GM18499 (cell line): ENCODE measurements at regions not wholly inside any gene's neighbourhood (a gene's known extent, or its start where the extent isn't known, plus 50 kb on each side); places are given as distances from the start of the nearest gene placed in this dataset.

Source experiments
- ATAC-seq: cut with Tn5 transposase; IDR thresholded peaks from one replicate; pipeline ENCODE4 v1.9.1; 2021; ENCODE audit warnings: moderate number of reproducible peaks; ENCODE audit not compliant: insufficient read depth, unreplicated experiment

DNA sequence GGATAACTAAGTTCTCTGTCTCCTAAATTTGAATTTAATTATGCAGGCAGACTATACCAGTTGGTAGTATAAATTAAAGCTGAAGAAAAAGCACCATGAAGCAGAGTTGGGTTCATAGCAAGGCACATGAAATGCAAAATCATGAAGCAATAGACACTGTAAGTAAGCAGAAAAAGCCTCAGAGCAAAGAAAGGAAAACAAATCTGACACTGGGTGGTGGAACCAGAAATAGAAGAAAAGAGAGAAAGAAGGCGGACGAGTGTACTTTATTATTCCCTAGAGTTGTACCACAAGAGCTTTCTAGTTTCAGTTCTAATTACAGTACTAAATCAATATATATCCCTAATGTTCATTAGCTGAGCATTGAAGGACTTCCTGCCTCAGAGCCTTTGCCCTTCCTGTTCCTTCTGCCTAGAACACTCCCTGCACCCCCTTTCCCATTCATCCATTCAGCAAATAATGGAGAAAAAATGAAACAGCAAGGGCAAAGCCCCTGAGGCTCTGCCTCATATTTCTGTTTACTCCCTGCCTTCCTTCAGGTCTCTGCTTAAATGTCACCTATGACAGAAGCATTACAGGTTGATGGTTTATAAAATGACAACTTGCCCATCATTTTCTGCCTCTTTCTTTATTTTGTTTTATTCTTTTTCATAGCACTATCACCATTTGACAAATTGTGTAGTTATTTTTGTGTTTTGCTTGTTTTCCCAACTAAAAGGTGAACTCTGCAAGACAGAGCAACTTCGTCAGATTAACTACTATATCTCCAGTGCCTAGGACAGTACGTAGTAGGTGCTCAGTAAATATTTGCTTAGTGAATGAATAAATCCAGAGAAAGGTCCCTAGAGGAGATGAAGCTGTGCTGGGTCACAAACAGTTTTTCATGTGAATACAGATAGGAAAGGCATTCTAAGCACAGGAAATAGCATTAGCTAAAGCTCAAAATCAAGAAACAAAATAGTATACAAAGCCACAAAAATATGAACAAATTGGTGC is 154.0 kb upstream of the RASGEF1B start:
- no peak for ATAC-seq

DNA sequence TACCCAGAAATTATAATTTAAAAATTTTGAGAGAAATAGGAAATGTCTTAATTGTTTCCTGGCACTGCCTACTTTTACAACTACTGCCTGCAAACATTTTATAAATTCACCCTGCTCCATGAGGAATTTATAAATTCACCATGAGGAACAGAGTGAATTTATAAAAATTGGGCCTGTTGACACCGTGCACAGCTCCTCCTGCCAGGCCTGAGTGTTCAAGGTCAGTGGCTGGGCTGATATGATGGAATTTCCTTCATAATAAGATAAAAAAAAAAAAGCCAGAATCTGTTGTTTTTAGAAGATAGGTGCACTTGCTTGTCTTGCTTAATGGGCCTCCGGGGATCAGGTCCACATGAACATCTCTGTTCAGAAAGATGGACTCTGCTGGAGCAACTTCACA is 151.7 kb upstream of the RASGEF1B start:
- no peak for ATAC-seq

DNA sequence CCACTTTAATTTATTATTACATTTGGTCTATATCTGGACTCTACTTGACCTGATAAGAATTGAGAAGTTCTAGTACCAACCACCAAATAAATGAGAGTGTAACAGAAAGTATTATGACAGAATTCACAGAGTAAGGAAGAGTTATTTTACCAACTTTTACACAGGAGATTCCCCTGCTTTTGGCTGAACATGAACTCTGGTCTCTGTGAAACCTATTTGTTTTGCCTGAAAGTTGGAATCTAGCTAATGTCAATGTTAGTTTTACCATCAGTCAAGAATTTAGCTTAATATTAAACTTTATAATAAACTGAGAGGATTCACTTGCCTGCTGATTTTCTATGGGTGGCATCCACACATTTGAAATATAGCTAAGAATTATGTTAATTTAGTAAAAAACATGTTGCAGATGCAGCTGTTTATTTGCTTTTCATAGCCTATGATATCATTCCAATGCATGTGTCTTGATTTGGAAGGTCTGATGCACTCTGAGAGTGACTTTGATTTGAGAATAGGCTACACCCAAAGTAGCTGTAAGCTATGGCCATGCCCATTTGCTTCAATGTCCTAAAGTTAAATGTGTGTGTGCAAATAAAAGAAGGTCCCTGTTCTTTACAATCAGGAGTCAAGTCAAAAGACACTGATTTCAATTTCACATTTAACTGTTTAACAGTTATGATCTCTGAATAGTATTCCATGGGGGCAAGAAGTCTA is 150.9 kb upstream of the RASGEF1B start:
- ATAC-seq, result no peak

DNA sequence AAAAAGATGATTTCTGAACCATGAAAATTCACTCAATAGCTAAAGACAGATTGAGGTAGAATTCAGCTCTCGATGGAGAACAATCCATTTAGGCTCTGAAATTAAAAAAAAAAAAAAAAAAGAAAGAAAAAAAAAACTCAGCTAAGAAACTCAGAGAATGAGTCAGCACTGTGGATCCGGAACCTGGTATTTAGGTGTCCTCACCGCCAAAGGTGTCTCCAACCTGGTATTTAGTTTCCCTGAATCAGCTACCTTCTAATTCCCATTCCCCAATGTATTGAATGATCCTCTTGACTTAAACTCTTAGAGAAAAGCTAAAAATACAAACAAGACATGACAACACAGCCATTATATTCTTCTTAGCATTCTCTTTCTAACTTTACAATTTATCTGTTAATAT is 150.3 kb upstream of the RASGEF1B start:
- ATAC-seq, result no peak

DNA sequence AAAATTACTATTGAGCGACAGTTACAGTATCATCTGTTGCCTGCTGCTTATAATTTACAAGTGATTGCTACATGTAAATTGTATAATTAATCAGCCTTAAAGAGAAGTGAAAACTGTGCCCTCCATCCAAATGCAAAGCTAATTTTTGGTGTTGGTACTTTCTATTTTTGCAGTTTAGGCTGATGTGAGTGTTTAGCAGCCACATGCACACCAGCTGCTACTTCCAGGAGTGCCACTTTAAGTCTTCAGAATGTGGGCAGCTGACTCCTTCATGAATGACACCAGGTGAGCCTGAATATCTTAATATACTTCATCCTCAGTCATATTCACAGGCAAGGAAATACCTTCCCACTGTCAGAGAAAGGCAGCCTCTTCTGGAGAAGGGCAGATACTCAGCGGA is 149.8 kb upstream of the RASGEF1B start:
- no peak for ATAC-seq

DNA sequence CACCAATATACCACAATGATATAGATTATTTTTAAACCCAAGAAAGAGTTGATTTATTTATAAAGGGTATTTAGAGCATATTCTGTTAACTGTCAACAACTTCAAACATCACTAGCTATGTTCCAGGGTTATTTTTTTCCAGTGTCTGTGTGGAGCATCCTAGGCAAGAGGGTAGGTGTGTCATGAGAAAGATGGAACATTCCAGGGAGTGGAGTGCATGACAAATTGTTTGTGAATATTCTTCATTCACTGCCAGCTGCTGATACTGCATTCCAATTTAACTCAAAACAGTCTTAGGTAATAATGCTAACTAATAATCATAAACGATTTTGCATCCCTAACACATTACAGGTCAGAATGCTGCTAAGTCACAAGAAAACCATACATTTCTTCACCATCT is 148.7 kb upstream of the RASGEF1B start:
- no peak for ATAC-seq

DNA sequence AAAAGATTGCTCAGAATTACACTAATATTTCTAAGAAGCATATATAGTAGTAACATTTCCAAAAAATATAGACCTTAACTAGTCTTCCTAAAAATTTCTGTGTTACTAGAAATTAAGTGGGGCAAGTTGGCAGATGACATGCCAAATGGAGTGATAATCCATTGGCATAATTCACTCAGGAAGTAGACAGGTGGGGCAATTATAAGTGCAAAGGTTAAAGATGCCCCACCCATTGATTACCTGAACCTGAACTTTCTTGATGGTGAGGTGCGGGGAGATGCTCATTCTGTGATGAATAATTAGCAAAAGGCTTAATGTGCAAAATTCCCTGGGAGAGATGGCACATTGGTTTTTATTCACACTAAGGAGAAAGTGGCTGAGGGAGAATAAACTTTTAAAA is 145.8 kb upstream of the RASGEF1B start:
- no peak for ATAC-seq

DNA sequence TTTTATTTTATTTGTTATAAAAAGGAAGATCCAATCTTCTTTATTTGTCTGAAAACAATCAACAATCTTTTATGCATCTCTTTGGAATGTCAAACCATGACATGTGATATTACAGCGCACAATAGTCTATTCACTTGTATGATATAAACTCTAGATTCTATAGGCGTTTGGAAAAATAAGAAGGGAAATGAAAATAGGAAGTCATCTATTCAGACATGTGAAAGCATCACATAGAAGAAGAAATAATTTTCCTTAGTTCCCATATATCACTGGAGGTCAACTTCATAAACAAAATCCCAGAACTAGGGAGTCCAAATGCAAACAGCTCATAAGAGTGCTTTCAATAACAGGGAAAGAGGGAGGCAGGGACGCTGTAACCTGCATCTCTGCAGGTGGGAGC is 139.5 kb upstream of the RASGEF1B start:
- ATAC-seq, result no peak

DNA sequence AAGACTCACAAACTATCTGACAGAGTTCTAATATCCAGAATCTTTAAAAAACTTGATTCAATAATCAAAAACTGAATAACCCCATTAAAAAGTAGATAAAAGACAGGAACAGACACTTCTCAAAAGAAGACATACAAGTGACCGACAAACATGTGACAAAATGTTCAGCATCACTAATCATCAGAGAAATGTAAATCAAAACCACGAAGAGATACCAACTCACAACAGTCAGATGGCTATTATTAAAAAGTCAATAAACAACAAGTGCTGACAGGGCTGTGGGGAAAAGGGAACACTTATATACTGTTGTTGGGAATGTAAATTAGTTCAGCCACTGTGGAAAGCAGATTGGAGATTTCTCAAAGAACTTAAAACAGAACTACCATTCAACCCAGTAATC is 138.1 kb upstream of the RASGEF1B start:
- ATAC-seq, result no peak

DNA sequence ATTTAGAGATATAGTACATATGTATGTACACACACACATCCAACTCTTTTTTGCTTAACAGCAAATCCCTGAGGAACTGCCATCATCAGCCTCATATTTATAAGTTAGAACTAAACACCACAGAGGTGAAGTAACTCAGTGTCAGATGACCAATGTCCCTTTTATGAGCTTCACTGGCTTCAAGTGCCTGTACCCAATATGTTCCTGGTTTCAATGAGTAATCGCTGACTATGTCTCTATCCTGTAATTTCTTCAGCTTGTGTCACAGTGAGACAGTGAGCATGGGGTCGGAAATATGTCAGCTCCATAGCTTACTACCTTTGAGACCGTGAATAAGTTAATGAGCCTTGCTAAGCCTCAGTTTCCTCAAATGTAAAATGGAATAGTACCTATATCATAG is 136.2 kb upstream of the RASGEF1B start:
- ATAC-seq, result no peak

DNA sequence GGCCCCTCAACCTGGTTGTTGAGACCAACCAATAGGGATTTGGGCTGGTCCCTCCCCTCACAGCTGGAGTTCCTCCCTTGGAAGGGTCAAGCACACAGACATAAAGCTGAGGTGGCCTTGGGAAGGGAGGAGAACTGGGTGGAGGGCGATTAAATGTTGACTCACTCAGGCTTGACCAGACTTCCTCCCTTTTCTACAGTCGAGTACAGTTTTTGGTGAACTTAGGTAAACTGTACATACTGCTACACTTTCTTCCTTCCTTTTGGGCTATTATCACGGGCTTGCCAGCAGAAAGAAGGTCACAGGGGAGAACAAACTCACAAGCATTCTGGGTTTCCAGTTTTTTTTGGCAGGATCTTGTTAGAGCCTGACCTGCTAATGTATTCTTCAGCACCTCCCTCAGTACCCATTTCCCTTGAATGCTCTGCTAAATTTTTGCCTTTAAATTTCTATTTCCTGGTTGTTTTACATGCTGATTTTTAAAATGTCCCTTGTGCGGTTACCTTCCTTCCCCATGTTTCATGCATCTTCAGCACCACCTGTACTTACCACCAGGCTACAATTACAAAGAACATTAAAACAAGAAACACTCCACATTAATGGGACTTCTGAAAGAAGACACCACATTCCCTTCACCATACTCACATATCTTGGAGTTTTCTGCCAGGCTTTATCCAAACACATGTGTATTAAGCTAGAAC is 135.2 kb upstream of the RASGEF1B start:
- no peak for ATAC-seq

DNA sequence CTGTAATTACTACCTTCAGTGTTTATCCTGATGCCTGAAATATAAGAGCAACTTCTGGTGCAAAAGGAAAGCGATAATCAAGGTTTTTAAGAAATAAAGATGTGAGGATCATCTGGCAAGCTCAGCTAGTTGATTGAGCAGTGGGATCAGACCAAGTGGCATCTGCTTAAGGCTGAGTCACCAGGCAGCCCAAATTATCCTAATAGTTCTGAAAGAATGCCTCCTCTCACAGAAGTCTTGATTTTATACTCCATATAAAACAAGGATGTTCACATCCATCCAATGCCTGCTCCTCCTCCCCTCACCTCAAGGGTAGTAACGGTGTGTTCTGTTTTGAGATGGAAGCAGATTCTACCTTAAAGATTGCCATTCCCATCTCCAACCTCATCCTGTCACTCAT is 134.5 kb upstream of the RASGEF1B start:
- ATAC-seq, result no peak

DNA sequence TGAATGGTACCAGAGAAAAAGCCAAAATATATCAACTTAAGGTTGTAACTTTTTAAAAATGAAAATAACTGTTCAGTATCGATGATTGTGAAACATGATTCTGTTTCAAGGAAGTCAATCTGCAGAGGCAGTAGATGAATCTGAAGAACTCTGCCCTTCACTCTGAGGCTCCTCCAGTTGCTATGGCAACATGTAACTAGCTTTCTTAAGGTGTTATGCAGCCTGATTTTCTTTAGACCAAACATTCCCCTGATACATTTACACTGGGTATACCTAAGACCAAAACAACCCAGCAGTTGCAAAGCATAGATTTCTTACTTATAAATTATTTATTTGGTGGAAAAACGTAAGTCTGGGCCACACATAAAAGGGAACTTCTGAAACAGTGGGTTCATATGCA is 133.6 kb upstream of the RASGEF1B start:
- no peak for ATAC-seq

DNA sequence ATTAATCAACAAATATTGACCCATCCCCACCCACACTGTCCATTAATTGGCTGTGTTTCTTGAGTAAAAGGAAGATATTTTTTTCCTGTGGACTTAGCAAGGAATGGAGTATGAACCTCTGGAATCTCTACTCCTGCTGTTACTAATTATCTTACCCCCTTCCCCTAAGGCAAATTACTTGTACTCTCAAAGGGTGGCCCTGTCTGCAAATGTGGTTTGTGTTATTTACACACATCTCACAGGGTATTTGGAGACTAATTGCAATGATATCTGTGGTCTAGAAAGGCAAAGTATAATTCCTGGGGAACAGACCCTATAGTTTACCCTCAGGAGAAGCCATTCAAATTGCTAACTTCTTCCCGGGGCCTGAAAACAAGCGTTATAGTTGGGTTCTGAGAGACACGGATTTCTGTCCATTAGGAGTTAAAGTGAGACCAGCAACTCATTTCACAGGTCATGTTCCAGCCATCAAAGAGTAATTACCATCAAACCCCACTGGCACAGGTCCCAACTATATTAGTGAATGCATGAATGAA is 133.0 kb upstream of the RASGEF1B start:
- ATAC-seq, result no peak

DNA sequence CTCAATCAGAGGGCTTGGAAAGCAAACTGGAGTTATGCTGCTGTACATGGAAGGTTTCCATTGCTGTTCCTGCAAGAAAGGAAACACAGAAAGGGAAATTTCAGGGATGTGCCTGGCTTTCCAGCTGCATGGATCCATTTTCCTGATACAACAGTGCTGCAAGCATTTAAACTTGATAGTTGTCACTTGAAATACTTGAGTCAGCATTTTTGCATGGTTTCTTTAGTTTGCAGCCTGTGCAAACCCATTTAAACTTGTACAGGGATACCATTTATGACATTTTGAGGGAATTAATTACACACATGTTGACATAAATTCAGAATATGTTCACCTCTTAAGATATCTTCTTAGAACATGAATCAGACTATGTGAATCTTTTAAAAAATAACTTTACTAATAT is 131.1 kb upstream of the RASGEF1B start:
- no peak for ATAC-seq

DNA sequence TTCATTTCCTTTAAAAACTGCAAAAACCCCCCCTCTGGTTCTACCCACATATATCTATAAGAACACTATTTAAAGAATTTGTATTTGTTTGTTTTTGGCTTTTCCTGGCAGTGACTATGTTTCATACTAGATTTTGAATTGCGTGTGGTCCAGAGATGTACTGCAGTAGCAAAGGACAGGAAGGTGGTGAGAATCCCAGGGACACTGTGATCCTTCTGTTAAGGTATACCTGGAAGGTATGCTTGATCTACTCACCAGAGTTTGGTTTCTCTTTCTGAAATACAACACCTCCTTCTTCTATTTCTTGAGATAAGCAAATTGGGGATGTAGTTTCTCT is 129.6 kb upstream of the RASGEF1B start:
- no peak for ATAC-seq

DNA sequence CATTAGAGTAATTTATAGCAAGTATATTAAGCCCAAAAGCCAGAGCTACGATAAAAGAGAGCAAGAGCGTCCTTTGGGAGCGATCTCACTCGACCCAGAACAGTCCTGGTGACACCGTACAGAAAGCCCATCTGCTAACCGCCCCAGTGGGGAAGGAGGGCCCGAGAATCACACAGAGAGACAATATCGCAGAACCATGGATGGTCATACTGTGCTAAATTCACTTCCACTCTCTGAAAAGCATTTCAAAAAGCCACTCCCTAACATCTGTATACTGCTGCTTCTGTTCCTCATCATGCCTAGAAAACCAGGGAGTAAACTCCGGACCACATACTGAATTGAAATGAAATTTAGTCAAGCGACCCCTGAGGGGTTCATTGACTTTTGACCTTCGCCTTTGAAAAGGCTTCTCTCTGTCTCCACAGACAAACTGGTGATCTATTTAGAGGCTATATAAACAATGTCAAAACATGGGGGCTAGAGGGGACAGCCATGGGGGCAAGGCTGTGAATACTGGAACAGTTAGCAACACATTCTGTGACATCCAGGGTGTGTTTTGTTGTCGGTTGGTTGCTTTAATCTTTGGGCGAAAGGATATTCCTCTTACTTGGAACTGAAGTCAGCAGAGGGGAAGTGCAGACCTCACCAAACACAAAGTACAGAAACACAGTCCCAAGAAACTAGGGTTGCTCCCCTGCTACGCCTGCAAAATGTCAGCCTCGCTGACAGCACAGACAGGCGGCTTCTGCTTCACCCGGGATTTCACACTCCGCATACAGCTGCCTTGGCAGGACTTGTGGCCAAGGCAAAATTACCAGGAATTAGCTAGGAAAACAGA is 129.0 kb upstream of the RASGEF1B start:
- no peak for ATAC-seq

DNA sequence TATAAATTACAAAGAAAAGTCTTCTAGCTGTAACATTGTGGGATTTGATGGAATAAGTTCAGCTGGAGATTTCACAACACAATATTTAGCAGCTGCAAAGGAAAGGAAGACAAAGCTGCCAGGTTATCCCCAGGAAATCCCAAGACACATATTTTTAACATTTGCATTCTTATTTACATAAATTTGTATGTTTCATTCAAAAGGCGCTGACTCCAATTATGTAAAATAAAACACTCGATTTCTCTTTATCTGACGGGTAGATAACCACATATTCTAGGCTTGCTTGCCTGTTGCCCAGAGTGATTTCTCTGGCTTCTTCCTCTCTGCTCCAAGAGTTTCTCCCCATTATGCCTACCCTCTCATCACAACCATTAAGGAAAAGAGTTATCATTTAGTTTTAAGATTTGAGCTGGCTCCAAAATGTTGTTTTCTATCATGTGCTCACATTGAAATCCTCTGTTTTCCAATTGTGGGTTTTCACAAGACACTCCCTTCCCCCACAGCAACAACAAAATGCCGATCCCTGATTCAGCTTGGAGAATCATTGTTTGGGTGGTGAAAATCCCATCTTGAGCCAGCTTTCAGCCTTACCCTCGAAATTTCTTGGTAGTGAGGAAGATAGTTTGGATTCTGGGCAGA is 128.2 kb upstream of the RASGEF1B start:
- no peak for ATAC-seq

DNA sequence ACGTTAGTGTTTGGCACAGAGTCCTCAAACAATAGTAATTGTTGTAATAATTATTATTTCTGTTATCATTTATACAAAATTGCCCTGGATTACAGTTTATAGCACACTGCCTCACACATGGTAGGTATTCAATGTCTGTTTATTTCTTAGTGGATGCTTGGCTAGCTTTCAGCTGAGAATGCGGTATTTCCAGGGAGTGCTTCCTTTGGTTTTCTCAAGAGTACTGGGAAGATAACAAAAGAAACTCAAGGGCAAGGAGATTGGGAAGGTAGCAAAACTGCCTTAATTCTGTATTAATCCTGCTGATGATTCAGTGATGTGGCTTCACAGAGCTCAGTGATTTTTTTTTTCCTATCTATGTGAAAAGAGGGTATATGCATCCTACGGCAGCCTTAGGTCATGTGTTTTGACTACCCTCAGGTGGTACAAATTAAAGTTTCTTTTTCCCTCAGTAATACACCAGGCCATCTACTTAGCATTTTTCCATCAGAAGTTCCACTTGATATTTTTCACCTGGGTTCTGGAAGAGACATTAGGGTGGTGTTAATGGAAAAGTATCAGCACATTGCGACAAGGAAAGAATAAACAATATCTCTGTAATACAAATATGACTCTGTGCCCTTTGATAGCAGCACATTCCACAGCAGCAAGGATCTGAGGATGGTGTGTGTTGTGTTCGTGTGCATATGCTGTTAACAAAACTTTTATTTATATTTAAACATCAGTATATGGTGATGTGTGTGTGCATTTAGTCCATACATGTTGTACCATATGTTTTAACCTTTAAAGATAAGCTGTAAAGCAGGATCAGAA is 124.3 kb upstream of the RASGEF1B start:
- no peak for ATAC-seq
